ENCODE measurements at regions not wholly inside any gene's neighbourhood (a gene's known extent, or its start where the extent isn't known, plus 50 kb on each side); places are given as distances from the start of the nearest gene placed in this dataset.
A peak's percentile ranks its signal among the peaks of the same experiment; 100 is the strongest.
"Not testable (repeated sequence)": the region's sequence is repeated elsewhere in the genome, so short reads cannot be mapped to it uniquely, and the experiment has no call there.

GRCh38 chr1:64335636-64336035 lies 132.2 kb downstream of the UBE2U start:
- Histone ChIP-seq H3K4me3 (ENCODE audit: low read depth, low read length) (no peak overlapping the region), H3K27me3 (ENCODE audit: control insufficient read depth, insufficient read depth, low read length) (no peaks in the 10 kb centered on the region), H3K27ac (ENCODE audit: low read depth, low read length) (no peak overlapping the region), H3K36me3 (ENCODE audit: control insufficient read depth, insufficient read depth, low read length) (no peaks in the 10 kb centered on the region), H3K4me1 (ENCODE audit: control insufficient read depth, insufficient read depth, low read length) (no peaks in the 10 kb centered on the region), H3K9me3 (ENCODE audit: control insufficient read depth, insufficient read depth, low read length) (no peaks in the 10 kb centered on the region)
- WGBS (ENCODE audit: insufficient coverage): 83% methylated on average over 2 of the region's 4 CpGs
- no peak for DNase-seq (ENCODE audit: low read depth in 4 of 6, low spot score in 6 of 6)

GRCh38 chr1:64337475-64337874 lies 132.5 kb upstream of the CACHD1 start:
- no peaks in the 10 kb centered on the region for H3K36me3 ChIP-seq (ENCODE audit: control insufficient read depth, insufficient read depth, low read length)
- DNase-seq (ENCODE audit: low read depth in 4 of 6, low spot score in 6 of 6): peak in 1 of 6 donors; percentile 10
- no peak overlapping the region for H3K4me3 ChIP-seq (ENCODE audit: low read depth, low read length)
- no peaks in the 10 kb centered on the region for H3K9me3 ChIP-seq (ENCODE audit: control insufficient read depth, insufficient read depth, low read length)
- whole genome bisulfite sequencing (ENCODE audit: insufficient coverage): no CpG with 5 or more reads among the region's 4 CpGs
- H3K27ac ChIP-seq (ENCODE audit: low read depth, low read length): no peak overlapping the region
- H3K27me3 ChIP-seq (ENCODE audit: control insufficient read depth, insufficient read depth, low read length): no peaks in the 10 kb centered on the region
- H3K4me1 ChIP-seq (ENCODE audit: control insufficient read depth, insufficient read depth, low read length): no peaks in the 10 kb centered on the region

DNA sequence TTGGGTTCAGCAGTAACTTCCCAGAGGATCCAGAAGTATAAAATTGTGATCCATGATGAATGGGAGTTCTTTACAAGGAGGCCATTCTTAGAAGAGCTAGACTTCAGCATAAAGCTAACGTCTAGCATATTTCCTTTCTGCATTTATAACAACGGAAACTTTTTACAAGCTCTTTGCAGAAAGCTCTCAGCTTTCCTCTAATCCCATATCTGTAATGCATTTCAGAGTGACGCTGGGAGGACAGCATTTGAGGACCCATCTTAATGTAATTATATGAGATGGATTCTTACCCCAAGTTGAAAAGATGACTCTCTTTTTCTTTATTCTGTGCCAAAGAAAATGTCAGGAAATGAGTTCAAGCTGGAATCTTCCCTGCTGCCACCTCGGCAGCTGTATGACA lies 132.0 kb upstream of the CACHD1 start:
- Histone ChIP-seq H3K27ac (ENCODE audit: low read depth, low read length) (no peak overlapping the region), H3K4me3 (ENCODE audit: low read depth, low read length) (no peak overlapping the region), H3K36me3 (ENCODE audit: control insufficient read depth, insufficient read depth, low read length) (no peaks in the 10 kb centered on the region), H3K27me3 (ENCODE audit: control insufficient read depth, insufficient read depth, low read length) (no peaks in the 10 kb centered on the region), H3K4me1 (ENCODE audit: control insufficient read depth, insufficient read depth, low read length) (no peaks in the 10 kb centered on the region), H3K9me3 (ENCODE audit: control insufficient read depth, insufficient read depth, low read length) (no peaks in the 10 kb centered on the region)
- WGBS (ENCODE audit: insufficient coverage): no CpG with 5 or more reads among the region's 4 CpGs
- DNase-seq (ENCODE audit: low read depth in 4 of 6, low spot score in 6 of 6): no peak

GRCh38 chr1:64340361-64340760 lies 129.6 kb upstream of the CACHD1 start:
- Histone ChIP-seq H3K27me3 (ENCODE audit: control insufficient read depth, insufficient read depth, low read length) (no peaks in the 10 kb centered on the region), H3K4me3 (ENCODE audit: low read depth, low read length) (no peak overlapping the region), H3K4me1 (ENCODE audit: control insufficient read depth, insufficient read depth, low read length) (no peaks in the 10 kb centered on the region), H3K9me3 (ENCODE audit: control insufficient read depth, insufficient read depth, low read length) (no peaks in the 10 kb centered on the region), H3K27ac (ENCODE audit: low read depth, low read length) (no peak overlapping the region), H3K36me3 (ENCODE audit: control insufficient read depth, insufficient read depth, low read length) (no peaks in the 10 kb centered on the region)
- no peak for DNase-seq (ENCODE audit: low read depth in 4 of 6, low spot score in 6 of 6)
- no CpG with 5 or more reads among the region's 2 CpGs for WGBS (ENCODE audit: insufficient coverage)

DNA sequence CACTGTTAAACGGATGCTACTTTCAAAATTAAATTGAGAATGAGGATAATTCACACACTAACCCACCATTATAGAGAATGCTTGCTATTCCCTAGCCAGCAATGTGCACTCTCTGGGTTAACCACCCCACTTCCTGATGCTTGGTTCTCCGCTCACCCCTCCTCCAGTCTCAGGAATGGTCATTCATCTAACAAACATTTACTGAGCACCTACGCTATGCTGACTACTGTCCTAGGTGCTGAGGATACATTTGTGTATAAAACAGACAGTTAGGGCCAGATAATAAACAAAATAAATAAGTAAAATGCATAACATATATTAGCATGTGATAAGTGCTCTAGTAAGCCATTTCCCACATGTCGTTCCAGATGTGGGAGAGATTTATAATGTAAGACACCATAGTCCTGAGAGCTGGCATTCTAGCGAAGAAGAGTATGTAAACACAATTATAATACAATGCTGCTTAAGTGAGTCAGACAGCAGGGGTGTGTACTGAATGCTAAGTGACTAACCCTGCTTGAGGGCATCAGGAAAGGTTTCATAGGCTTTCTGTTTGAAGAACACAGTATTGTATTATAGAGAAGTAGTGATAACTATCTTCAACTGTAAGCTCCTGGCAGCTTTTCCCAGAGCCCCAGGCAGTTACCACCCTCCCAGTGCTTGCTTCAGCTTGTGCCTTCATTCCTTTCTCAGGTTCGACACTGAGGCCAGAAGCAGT lies 126.7 kb upstream of the CACHD1 start:
- Histone ChIP-seq H3K9me3 (ENCODE audit: control insufficient read depth, insufficient read depth, low read length) (no peaks in the 10 kb centered on the region), H3K4me1 (ENCODE audit: control insufficient read depth, insufficient read depth, low read length) (no peaks in the 10 kb centered on the region), H3K27ac (ENCODE audit: low read depth, low read length) (no peak overlapping the region), H3K4me3 (ENCODE audit: low read depth, low read length) (no peak overlapping the region), H3K36me3 (ENCODE audit: control insufficient read depth, insufficient read depth, low read length) (no peaks in the 10 kb centered on the region), H3K27me3 (ENCODE audit: control insufficient read depth, insufficient read depth, low read length) (no peaks in the 10 kb centered on the region)
- peak in 1 of 6 donors; percentile 79 for DNase-seq (ENCODE audit: low read depth in 4 of 6, low spot score in 6 of 6)
- WGBS (ENCODE audit: insufficient coverage): 100% methylated on average over 1 of the region's 6 CpGs

- no peak overlapping the region for H3K27ac ChIP-seq (ENCODE audit: low read depth, low read length)
- no peak overlapping the region for H3K4me3 ChIP-seq (ENCODE audit: low read depth, low read length)
- H3K27me3 ChIP-seq (ENCODE audit: control insufficient read depth, insufficient read depth, low read length): no peaks in the 10 kb centered on the region
- no peaks in the 10 kb centered on the region for H3K36me3 ChIP-seq (ENCODE audit: control insufficient read depth, insufficient read depth, low read length)
- no peaks in the 10 kb centered on the region for H3K9me3 ChIP-seq (ENCODE audit: control insufficient read depth, insufficient read depth, low read length)
- no peaks in the 10 kb centered on the region for H3K4me1 ChIP-seq (ENCODE audit: control insufficient read depth, insufficient read depth, low read length)
- DNase-seq (ENCODE audit: low read depth in 4 of 6, low spot score in 6 of 6): peak in 1 of 6 donors; percentile 9
- WGBS (ENCODE audit: insufficient coverage): 80% methylated on average over 1 of the region's 3 CpGs
Measured at GRCh38 chr1:64343823-64344190, 126.1 kb upstream of the CACHD1 start.

GRCh38 chr1:64348270-64348960 lies 121.5 kb upstream of the CACHD1 start:
- WGBS (ENCODE audit: insufficient coverage): 77% methylated on average over 3 of the region's 4 CpGs
- no peaks in the 10 kb centered on the region for H3K9me3 ChIP-seq (ENCODE audit: control insufficient read depth, insufficient read depth, low read length)
- no peak overlapping the region for H3K27ac ChIP-seq (ENCODE audit: low read depth, low read length)
- DNase-seq (ENCODE audit: low read depth in 4 of 6, low spot score in 6 of 6): peak in 1 of 6 donors; percentile 8
- no peaks in the 10 kb centered on the region for H3K4me1 ChIP-seq (ENCODE audit: control insufficient read depth, insufficient read depth, low read length)
- H3K27me3 ChIP-seq (ENCODE audit: control insufficient read depth, insufficient read depth, low read length): no peaks in the 10 kb centered on the region
- no peaks in the 10 kb centered on the region for H3K36me3 ChIP-seq (ENCODE audit: control insufficient read depth, insufficient read depth, low read length)
- H3K4me3 ChIP-seq (ENCODE audit: low read depth, low read length): no peak overlapping the region

GRCh38 chr1:64348961-64349648 lies 120.8 kb upstream of the CACHD1 start:
- H3K36me3 ChIP-seq (ENCODE audit: control insufficient read depth, insufficient read depth, low read length): no peaks in the 10 kb centered on the region
- WGBS (ENCODE audit: insufficient coverage): 92% methylated on average over 5 of the region's 6 CpGs
- H3K4me1 ChIP-seq (ENCODE audit: control insufficient read depth, insufficient read depth, low read length): no peaks in the 10 kb centered on the region
- no peak overlapping the region for H3K4me3 ChIP-seq (ENCODE audit: low read depth, low read length)
- no peak overlapping the region for H3K27ac ChIP-seq (ENCODE audit: low read depth, low read length)
- no peaks in the 10 kb centered on the region for H3K9me3 ChIP-seq (ENCODE audit: control insufficient read depth, insufficient read depth, low read length)
- no peak for DNase-seq (ENCODE audit: low read depth in 4 of 6, low spot score in 6 of 6)
- H3K27me3 ChIP-seq (ENCODE audit: control insufficient read depth, insufficient read depth, low read length): no peaks in the 10 kb centered on the region

DNA sequence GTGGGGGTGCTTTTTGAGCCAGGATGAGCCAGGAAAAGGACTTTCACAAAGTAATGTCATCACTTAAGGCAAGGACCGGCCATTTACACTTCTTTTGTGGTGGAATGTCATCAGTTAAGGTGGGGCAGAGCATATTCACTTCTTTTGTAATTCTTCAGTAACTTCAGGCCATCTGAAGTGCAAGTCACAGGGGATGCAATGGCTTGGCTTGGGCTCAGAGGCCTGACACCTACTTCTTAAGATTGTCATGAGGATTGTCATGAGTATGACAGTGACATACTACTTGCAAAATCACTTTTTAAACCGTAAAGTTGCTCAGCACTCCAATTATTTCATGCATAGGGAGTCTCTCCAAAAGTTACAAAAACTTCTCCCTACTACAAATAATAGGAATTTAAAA lies 114.4 kb upstream of the CACHD1 start:
- H3K27me3 ChIP-seq (ENCODE audit: control insufficient read depth, insufficient read depth, low read length); H3K4me1 ChIP-seq (ENCODE audit: control insufficient read depth, insufficient read depth, low read length); H3K27ac ChIP-seq (ENCODE audit: low read depth, low read length); H3K4me3 ChIP-seq (ENCODE audit: low read depth, low read length); H3K36me3 ChIP-seq (ENCODE audit: control insufficient read depth, insufficient read depth, low read length); DNase-seq (ENCODE audit: low read depth in 4 of 6, low spot score in 6 of 6); H3K9me3 ChIP-seq (ENCODE audit: control insufficient read depth, insufficient read depth, low read length): not testable (repeated sequence)
- whole genome bisulfite sequencing (ENCODE audit: insufficient coverage): 20% methylated on average over 1 of the region's 2 CpGs
